ENCODE measurements at regions not wholly inside any gene's neighbourhood (a gene's known extent, or its start where the extent isn't known, plus 50 kb on each side); places are given as distances from the start of the nearest gene placed in this dataset.

DNA sequence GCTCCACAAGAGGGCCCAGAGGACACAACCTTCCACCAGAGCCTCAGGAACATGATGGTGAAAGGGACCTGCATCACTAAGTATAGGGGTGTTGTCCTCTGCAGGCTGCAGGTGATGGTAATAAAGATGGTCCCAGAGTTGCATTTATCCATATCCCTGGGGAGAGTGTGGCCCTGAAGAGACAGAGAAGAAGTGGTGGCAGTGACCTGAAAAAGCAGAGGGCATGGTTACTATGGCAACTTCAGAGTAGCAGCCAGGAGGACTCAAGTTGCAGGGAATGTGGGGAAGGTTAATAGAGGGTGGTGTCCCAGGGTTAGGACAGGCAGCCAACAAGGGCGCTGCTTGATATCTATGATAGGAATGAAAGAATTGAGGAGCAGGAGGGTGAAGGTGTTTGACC lies 57.1 kb downstream of the HLA-A start:
- no peak for DNase-seq (ENCODE audit: low spot score)
- Mint-ChIP-seq H3K4me3 (ENCODE audit: unreplicated experiment) (no peak overlapping the region), H3K27me3 (ENCODE audit: unreplicated experiment) (peaks cover 13% of the 10 kb centered on the region), H3K9me3 (ENCODE audit: unreplicated experiment) (no peaks in the 10 kb centered on the region), H3K36me3 (ENCODE audit: low read depth, unreplicated experiment) (peaks cover 4% of the 10 kb centered on the region), H3K4me1 (ENCODE audit: unreplicated experiment) (peaks cover 11% of the 10 kb centered on the region), H3K27ac (ENCODE audit: unreplicated experiment) (no peak overlapping the region)
- TF ChIP-seq, protein P1, sequence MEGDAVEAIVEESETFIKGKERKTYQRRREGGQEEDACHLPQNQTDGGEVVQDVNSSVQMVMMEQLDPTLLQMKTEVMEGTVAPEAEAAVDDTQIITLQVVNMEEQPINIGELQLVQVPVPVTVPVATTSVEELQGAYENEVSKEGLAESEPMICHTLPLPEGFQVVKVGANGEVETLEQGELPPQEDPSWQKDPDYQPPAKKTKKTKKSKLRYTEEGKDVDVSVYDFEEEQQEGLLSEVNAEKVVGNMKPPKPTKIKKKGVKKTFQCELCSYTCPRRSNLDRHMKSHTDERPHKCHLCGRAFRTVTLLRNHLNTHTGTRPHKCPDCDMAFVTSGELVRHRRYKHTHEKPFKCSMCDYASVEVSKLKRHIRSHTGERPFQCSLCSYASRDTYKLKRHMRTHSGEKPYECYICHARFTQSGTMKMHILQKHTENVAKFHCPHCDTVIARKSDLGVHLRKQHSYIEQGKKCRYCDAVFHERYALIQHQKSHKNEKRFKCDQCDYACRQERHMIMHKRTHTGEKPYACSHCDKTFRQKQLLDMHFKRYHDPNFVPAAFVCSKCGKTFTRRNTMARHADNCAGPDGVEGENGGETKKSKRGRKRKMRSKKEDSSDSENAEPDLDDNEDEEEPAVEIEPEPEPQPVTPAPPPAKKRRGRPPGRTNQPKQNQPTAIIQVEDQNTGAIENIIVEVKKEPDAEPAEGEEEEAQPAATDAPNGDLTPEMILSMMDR (IDR thresholded peaks at IDR 0.05; ENCODE audit: unreplicated experiment), result no peak

DNA sequence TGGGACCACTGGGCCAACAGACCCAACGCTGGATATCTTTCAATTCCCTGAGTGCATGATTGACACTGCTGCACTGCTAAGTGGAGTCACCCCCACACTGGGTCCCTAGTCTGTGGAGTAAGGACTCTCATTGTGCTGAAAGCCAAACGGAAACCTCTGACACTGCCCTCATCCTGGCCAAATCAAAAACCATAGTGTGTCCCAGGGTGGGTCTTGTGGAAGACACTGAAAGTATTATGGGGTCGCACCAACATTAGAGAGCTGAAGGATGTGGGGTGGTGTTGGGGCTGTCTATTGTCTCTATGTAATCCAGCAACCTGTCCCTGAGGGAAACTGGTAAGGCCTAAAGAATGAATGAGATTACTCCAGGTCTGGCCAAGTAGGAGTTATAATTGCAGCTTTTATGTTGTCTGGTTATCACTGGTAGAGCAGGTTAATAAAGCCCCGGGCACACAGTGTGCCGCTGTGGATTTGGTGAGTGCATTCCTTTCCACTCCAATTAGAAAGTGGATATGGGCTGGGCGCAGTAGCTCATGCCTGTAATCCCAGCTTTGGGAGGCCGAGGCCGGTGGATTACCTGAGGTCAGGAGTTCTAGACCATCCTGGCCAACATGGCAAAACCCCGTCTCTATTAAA lies 57.9 kb downstream of the HLA-A start:
- DNase-seq (ENCODE audit: low spot score), result no peak
- Mint-ChIP-seq H3K27ac (ENCODE audit: unreplicated experiment) (no peak overlapping the region), H3K4me3 (ENCODE audit: unreplicated experiment) (no peak overlapping the region), H3K27me3 (ENCODE audit: unreplicated experiment) (peaks cover 17% of the 10 kb centered on the region), H3K36me3 (ENCODE audit: low read depth, unreplicated experiment) (peaks cover 4% of the 10 kb centered on the region), H3K9me3 (ENCODE audit: unreplicated experiment) (no peaks in the 10 kb centered on the region), H3K4me1 (ENCODE audit: unreplicated experiment) (peaks cover 11% of the 10 kb centered on the region)
- TF ChIP-seq, protein P1 (IDR thresholded peaks at IDR 0.05; ENCODE audit: unreplicated experiment), result no peak

DNA sequence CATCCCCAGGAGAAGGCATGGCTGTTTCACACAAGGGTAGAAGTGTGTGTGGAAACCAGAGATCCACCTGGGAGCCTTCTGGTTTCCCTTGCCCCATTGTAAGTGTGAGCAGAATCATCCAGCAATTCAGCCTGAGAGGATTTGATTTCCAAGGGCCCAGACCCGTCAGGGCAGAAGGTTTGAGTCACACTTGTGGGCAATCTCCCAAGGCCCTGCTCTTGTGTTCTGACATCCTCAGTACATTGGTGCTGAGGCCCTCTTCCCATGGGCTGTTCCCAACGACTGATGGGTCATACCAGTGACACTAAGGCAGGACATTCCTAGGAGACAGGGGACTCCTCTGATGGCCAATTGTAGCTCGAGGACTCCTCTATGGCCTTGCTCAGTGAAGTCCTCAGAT lies 58.2 kb upstream of the POLR1H start:
- Mint-ChIP-seq H3K27ac (ENCODE audit: unreplicated experiment) (no peak overlapping the region), H3K27me3 (ENCODE audit: unreplicated experiment) (peaks cover 8% of the 10 kb centered on the region), H3K9me3 (ENCODE audit: unreplicated experiment) (no peaks in the 10 kb centered on the region), H3K4me1 (ENCODE audit: unreplicated experiment) (peaks cover 10% of the 10 kb centered on the region), H3K36me3 (ENCODE audit: low read depth, unreplicated experiment) (no peaks in the 10 kb centered on the region), H3K4me3 (ENCODE audit: unreplicated experiment) (no peak overlapping the region)
- DNase-seq (ENCODE audit: low spot score), result no peak
- TF ChIP-seq, protein P1 (IDR thresholded peaks at IDR 0.05; ENCODE audit: unreplicated experiment), result no peak

DNA sequence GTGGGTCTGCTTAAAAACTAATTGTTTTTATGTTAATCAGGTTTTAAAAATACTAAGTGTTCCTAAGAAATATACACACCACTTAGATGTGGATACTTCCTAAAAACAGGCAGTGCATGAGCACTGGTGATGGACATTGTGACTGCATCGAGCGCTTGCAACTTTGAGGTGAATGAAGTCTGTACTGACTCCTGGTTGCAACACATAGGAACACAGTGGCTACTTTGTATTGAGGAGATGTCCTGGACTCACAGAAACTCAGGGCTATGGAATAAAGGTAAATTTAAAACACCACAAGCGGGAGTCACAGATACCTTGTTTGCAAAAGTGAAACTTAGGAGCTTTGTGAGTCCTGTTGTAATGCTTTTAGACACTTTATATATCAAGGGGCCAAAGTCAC lies 55.6 kb upstream of the POLR1H start:
- Mint-ChIP-seq H3K36me3 (ENCODE audit: low read depth, unreplicated experiment) (peaks cover 4% of the 10 kb centered on the region), H3K9me3 (ENCODE audit: unreplicated experiment) (no peaks in the 10 kb centered on the region), H3K27ac (ENCODE audit: unreplicated experiment) (no peak overlapping the region), H3K4me1 (ENCODE audit: unreplicated experiment) (peaks cover 7% of the 10 kb centered on the region), H3K4me3 (ENCODE audit: unreplicated experiment) (peak overlapping the region; percentile 61), H3K27me3 (ENCODE audit: unreplicated experiment) (peaks cover 9% of the 10 kb centered on the region)
- TF ChIP-seq, protein P1 (IDR thresholded peaks at IDR 0.05; ENCODE audit: unreplicated experiment), result no peak
- no peak for DNase-seq (ENCODE audit: low spot score)

DNA sequence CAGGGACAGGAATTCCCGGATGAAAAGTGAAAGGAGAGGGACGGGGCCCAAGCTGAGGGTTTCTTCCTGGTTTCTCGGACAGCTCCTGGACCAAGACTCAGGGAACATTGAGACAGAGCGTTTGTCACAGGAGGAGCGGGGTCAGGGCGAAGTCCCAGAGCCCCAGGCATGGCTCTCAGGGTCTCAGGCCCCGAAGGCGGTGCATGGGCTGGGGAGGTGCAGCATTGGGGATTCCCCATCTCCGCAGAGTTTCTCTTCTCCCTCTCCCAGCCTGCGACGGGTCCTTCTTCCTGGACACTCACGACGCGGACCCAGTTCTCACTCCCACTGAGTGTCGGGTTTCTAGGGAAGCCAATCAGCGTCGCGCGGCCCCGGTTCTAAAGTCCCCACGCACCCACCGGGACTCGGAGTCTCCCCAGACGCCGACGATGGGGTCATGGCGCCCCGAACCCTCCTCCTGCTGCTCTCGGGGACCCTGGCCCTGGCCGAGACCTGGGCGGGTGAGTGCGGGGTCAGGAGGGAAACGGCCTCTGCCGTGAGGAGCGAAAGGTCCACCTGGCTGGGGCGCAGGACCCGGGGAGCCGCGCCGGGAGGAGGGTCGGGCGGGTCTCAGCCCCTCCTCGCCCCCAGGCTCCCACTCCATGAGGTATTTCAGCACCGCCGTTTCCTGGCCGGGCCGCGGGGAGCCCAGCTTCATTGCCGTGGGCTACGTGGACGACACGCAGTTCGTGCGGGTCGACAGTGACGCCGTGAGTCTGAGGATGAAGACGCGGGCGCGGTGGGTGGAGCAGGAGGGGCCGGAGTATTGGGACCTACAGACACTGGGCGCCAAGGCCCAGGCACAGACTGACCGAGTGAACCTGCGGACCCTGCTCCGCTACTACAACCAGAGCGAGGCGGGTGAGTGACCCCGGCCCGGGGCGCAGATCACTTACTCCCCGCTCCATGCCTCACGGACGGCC lies 54.6 kb upstream of the POLR1H start:
- peaks cover 8% of the 10 kb centered on the region for H3K4me1 Mint-ChIP-seq (ENCODE audit: unreplicated experiment)
- peaks cover 4% of the 10 kb centered on the region for H3K36me3 Mint-ChIP-seq (ENCODE audit: low read depth, unreplicated experiment)
- H3K9me3 Mint-ChIP-seq (ENCODE audit: unreplicated experiment), result no peaks in the 10 kb centered on the region
- DNase-seq (ENCODE audit: low spot score), result peak; percentile 9
- H3K4me3 Mint-ChIP-seq (ENCODE audit: unreplicated experiment), result peak overlapping the region; percentile 42
- no peak overlapping the region for H3K27ac Mint-ChIP-seq (ENCODE audit: unreplicated experiment)
- peaks cover 9% of the 10 kb centered on the region for H3K27me3 Mint-ChIP-seq (ENCODE audit: unreplicated experiment)
- TF ChIP-seq, protein P1 (IDR thresholded peaks at IDR 0.05; ENCODE audit: unreplicated experiment), result no peak
